Activated B cell treated with CpG ODN at 0.5 μM for 24 hours (primary cell): ENCODE measurements at regions not wholly inside any gene's neighbourhood (a gene's known extent, or its start where the extent isn't known, plus 50 kb on each side); places are given as distances from the start of the nearest gene placed in this dataset.
"Not testable (repeated sequence)": the region's sequence is repeated elsewhere in the genome, so short reads cannot be mapped to it uniquely, and the experiment has no call there.

ENCODE experiments used
- ATAC-seq: fragments of 200-7000 bp; cut with Tn5 transposase; one replicate; pipeline ENCODE4 v1.10.0; 2021; ENCODE audit warnings: low read depth, mild to moderate bottlenecking, moderate library complexity
- CTCF ChIA-PET: fragments of 350-600 bp; sonication (Branson Sonifier 250); formaldehyde crosslinking; loops from one replicate; lab custom pipeline; 2021; ENCODE audit warnings: antibody characterized with exemption; lab: Charles Lee
- POLR2A ChIA-PET: fragments of 350-600 bp; sonication (Branson Sonifier 250); formaldehyde crosslinking; loops from one replicate; lab custom pipeline; 2021; ENCODE audit warnings: antibody characterized with exemption; lab: Charles Lee
- DNase-seq: peaks from one replicate; pipeline ENCODE4 v3.0.0; 2022
- H3K27ac Mint-ChIP-seq: one replicate; pipeline ENCODE4 v1.8.0; 2020; ENCODE audit warnings: mixed read lengths
- H3K27me3 Mint-ChIP-seq: one replicate; pipeline ENCODE4 v1.8.0; 2021; ENCODE audit warnings: mixed read lengths
- H3K36me3 Mint-ChIP-seq: one replicate; pipeline ENCODE4 v1.8.0; 2021; ENCODE audit warnings: low read depth, mixed read lengths
- H3K4me1 Mint-ChIP-seq: one replicate; pipeline ENCODE4 v1.8.0; 2021; ENCODE audit warnings: mixed read lengths
- H3K4me3 Mint-ChIP-seq: one replicate; pipeline ENCODE4 v1.8.0; 2020; ENCODE audit warnings: mild to moderate bottlenecking, mixed read lengths
- H3K9me3 Mint-ChIP-seq: one replicate; pipeline ENCODE4 v1.8.0; 2020; ENCODE audit warnings: mixed read lengths
- intact Hi-C: fragments of 100-400 bp; cut with micrococcal nuclease; formaldehyde crosslinking; loops from one replicate; pipeline ENCODE4 v1.15.1; 2024
- TF ChIP-seq, protein P1 (sequence below): fragments of 200-600 bp; IDR thresholded peaks from one replicate; pipeline ENCODE4 v1.8.0; 2022; ENCODE audit warnings: antibody characterized with exemption, mild to moderate bottlenecking

- Mint-ChIP-seq H3K4me3 (no peak overlapping the region), H3K9me3 (no peaks in the 10 kb centered on the region), H3K36me3 (no peaks in the 10 kb centered on the region), H3K27me3 (no peaks in the 10 kb centered on the region), H3K4me1 (peaks cover 9% of the 10 kb centered on the region), H3K27ac (no peak overlapping the region)
- no peak for ATAC-seq
- ChIA-PET CTCF (no interaction called here), POLR2A (no interaction called here)
- TF ChIP-seq, protein P1, sequence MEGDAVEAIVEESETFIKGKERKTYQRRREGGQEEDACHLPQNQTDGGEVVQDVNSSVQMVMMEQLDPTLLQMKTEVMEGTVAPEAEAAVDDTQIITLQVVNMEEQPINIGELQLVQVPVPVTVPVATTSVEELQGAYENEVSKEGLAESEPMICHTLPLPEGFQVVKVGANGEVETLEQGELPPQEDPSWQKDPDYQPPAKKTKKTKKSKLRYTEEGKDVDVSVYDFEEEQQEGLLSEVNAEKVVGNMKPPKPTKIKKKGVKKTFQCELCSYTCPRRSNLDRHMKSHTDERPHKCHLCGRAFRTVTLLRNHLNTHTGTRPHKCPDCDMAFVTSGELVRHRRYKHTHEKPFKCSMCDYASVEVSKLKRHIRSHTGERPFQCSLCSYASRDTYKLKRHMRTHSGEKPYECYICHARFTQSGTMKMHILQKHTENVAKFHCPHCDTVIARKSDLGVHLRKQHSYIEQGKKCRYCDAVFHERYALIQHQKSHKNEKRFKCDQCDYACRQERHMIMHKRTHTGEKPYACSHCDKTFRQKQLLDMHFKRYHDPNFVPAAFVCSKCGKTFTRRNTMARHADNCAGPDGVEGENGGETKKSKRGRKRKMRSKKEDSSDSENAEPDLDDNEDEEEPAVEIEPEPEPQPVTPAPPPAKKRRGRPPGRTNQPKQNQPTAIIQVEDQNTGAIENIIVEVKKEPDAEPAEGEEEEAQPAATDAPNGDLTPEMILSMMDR = no peak
- DNase-seq = no peak
- intact Hi-C loops = no loop called here
Observed at GRCh38 chr10:124242365-124242764, 149.0 kb upstream of the CHST15 start.

DNA sequence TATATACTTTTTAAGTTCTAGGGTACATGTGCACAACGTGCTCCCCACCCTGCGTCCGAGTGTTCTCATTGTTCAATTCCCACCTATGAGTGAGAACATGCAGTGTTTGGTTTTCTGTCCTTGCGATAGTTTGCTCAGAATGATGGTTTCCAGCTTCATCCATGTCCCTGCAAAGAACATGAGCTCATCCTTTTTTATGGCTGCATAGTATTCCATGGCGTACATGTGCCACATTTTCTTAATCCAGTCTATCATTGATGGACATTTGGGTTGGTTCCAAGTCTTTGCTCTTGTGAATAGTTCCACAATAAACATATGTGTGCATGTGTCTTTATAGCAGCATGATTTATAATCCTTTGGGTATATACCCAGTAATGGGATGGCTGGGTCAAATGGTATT lies 148.1 kb upstream of the CHST15 start:
- H3K27ac Mint-ChIP-seq, H3K4me3 Mint-ChIP-seq, H3K4me1 Mint-ChIP-seq, DNase-seq, H3K9me3 Mint-ChIP-seq, POLR2A ChIA-PET, CTCF ChIA-PET, ATAC-seq, intact Hi-C loops, H3K27me3 Mint-ChIP-seq, H3K36me3 Mint-ChIP-seq: not testable (repeated sequence)

GRCh38 chr10:124240839-124241291 lies 147.5 kb upstream of the CHST15 start:
- no peaks in the 10 kb centered on the region for H3K36me3 Mint-ChIP-seq
- H3K4me1 Mint-ChIP-seq = peaks cover 9% of the 10 kb centered on the region
- ChIA-PET CTCF (no interaction called here), POLR2A (no interaction called here)
- peaks cover 3% of the 10 kb centered on the region for H3K9me3 Mint-ChIP-seq
- intact Hi-C loops = no loop called here
- no peak for ATAC-seq
- H3K4me3 Mint-ChIP-seq = no peak overlapping the region
- no peak overlapping the region for H3K27ac Mint-ChIP-seq
- DNase-seq = peak; percentile 12
- no peaks in the 10 kb centered on the region for H3K27me3 Mint-ChIP-seq
- TF ChIP-seq, protein P1 = no peak

DNA sequence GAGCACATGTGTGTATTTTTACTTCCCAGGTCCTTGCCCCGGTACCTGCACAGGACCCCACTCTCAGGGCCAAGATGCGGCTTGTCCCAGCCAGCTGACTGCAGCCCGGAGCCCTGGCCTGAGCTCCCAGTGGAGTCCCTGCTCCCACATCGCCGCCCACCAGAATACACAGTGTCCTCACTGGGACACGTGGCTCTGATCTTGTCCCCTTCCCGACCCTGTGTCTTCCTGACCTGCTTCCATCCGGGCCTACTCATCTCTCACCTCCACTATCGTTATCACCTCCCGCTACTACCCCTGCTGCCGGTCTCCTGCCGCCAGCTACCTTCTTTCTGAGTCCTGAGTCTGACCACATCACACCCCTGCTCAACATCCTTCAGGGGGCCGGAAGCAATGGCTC lies 146.3 kb upstream of the CHST15 start:
- Mint-ChIP-seq H3K36me3 (no peaks in the 10 kb centered on the region), H3K4me1 (peaks cover 4% of the 10 kb centered on the region), H3K4me3 (no peak overlapping the region), H3K27me3 (no peaks in the 10 kb centered on the region), H3K27ac (no peak overlapping the region), H3K9me3 (peaks cover 3% of the 10 kb centered on the region)
- CTCF ChIA-PET = no interaction called here
- ATAC-seq (no peak), DNase-seq (peak; percentile 10)
- TF ChIP-seq, protein P1 = no peak
- intact Hi-C loops = no loop called here
- POLR2A ChIA-PET = no interaction called here

GRCh38 chr10:124239134-124239533 lies 145.7 kb upstream of the CHST15 start:
- ChIA-PET POLR2A (no interaction called here), CTCF (interaction anchor here (1.5 kb wide), 1 partner anchor 243 kb away, joined by 4 read pairs; no protein-coding TSS in a partner anchor)
- intact Hi-C loops = no loop called here

More at GRCh38 chr10:124239134-124239533, 145.7 kb upstream of the CHST15 start:
- DNase-seq (no peak), ATAC-seq (no peak)
- Mint-ChIP-seq H3K9me3 (peaks cover 3% of the 10 kb centered on the region), H3K4me1 (peaks cover 4% of the 10 kb centered on the region), H3K36me3 (no peaks in the 10 kb centered on the region), H3K27ac (no peak overlapping the region), H3K4me3 (no peak overlapping the region), H3K27me3 (no peaks in the 10 kb centered on the region)
- TF ChIP-seq, protein P1 = no peak
